GM20431 (cell line): ENCODE measurements at regions not wholly inside any gene's neighbourhood (a gene's known extent, or its start where the extent isn't known, plus 50 kb on each side); places are given as distances from the start of the nearest gene placed in this dataset.

Experiments used
- in situ Hi-C: fragments of 300-500 bp; cut with MseI, MboI; formaldehyde crosslinking; loops from one replicate; pipeline ENCODE4 v1.15.0; 2020; ENCODE audit warnings: low sequenced_read_pairs; ENCODE audit not compliant: unreplicated experiment

DNA sequence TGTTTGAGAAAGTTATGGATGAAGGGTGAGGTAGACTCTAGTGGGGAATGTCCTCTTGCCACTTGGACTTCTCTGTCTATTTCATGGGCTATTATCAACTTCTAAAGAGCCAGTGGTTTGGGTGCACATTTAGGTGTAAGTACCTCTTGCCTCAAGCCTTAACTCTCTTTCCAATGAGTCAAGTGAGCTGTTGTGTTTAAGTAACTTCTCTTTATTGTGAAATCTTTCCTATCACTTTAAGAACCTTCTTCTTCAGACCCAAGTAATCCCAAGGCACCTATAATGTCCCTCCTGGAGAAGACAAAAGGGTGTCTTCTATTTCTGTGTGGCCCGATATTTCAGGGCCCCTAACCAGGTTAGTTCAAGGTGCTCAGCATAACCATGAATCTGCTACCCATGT, 90.5 kb upstream of the VPREB1 start:
- in situ Hi-C loops, result loop anchor here (10.0 kb wide), 1 partner anchor 51 kb away; no protein-coding TSS in a partner anchor

- in situ Hi-C loops, result loop anchor here (10.0 kb wide), 1 partner anchor 53 kb away; no protein-coding TSS in a partner anchor
These were observed 93.3 kb upstream of the VPREB1 start for GRCh38 chr22:22151308-22151707.

DNA sequence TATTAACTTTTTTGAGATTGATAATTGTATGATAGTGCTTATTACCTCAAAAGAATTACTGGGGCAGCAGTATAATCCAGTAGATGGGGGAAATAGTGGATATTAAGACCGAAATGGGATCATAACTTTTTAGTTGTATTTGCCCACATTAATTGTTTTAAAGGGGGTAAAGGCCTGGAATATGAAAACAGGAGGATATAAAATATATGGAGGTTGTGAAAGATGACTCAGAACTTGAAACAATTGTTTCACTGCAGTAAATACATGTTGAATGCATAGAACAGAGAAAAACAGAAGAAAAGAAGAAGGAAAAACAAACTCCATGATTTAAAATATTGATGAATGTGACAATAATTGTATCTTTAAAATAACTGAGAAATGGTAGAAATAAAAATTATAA, 94.1 kb upstream of the VPREB1 start:
- in situ Hi-C loops, result loop anchor here (10.0 kb wide), 1 partner anchor 54 kb away; no protein-coding TSS in a partner anchor

- in situ Hi-C loops, result no loop called here
These were observed 95.7 kb upstream of the VPREB1 start for GRCh38 chr22:22148905-22149304.

- in situ Hi-C loops, result no loop called here
These were observed 99.7 kb upstream of the VPREB1 start for GRCh38 chr22:22144858-22145257.

DNA sequence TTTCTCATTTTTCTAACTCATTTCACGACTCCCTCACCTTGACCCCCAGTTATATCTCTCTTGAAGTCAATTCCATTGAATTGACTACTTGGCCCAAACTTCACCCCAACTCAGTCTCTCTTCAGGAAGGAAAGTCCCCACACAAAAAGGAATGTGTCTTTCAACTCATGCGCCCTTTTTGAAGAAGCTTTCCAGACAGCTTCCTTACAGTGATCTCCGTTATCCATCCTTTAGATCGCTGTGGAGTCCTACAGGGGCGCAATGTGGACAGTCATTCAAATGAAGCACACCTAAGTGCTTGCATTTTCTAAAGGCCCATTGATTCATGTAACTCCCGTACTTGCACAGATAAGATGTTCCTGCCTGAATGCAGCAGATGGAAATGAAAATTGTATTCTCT, 101.1 kb upstream of the VPREB1 start:
- in situ Hi-C loops, result no loop called here

GRCh38 chr22:22142661-22143060, 101.9 kb upstream of the VPREB1 start:
- in situ Hi-C loops, result no loop called here

- in situ Hi-C loops, result no loop called here
These were observed 102.6 kb upstream of the VPREB1 start for GRCh38 chr22:22141771-22142591.

GRCh38 chr22:22141031-22141430, 103.6 kb upstream of the VPREB1 start:
- in situ Hi-C loops, result no loop called here

- in situ Hi-C loops, result no loop called here
These were observed 105.2 kb upstream of the VPREB1 start for GRCh38 chr22:22139364-22139763.

- in situ Hi-C loops, result no loop called here
These were observed 105.7 kb upstream of the VPREB1 start for GRCh38 chr22:22138915-22139314.

- in situ Hi-C loops, result no loop called here
These were observed 106.7 kb upstream of the VPREB1 start for GRCh38 chr22:22137891-22138290.

- in situ Hi-C loops, result no loop called here
These were observed 110.7 kb upstream of the VPREB1 start for GRCh38 chr22:22133910-22134309.

DNA sequence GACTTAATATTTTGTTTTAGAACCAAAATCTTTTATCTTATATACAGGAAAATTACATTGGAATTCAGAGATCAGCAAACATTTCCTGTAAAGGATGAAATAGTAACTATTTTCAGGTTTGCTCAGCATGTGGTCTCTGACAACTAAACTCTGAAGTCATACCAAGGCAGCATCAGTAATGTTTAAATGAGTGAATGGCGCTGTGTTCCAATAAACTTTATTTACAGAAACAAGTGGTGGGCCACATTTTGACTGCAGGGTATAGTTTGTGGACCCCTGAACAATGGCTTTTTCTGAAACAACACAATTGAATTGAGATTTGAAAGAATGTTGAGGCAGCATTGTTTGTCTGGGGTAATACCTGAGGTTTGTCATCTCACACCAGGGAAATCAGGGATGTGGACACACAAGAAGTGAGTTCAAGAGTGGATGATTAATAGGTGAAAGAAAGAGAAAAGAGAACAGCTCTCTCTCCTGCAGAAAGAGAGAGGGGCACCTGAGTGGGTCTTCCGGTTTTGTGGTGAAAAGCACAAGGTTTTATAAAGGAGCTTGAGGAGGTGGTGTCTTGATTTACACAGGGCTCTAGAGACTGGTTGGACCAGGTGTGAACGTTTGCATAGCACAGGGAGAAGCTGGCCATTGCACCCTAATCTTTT, 113.5 kb upstream of the VPREB1 start:
- in situ Hi-C loops, result no loop called here

DNA sequence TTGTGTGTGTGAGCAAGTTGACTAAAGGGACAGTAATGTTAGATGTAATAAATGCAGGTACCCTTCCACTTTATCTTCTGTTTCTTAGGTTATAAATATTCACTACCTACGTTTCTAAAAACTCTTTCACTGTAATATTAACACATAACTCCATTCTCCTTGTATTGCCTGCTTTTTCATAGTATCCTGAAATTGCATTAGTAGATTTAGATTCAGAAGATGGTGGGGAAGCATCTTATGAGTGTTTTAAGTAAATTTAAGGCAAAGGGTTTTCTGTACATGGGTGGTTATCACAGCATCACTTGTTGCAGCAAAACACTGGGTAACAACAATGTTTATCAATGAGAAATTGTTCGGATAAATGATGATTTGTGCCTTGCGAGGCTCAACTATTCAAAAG, 115.2 kb upstream of the VPREB1 start:
- in situ Hi-C loops, result no loop called here

GRCh38 chr22:22128440-22128839, 116.1 kb upstream of the VPREB1 start:
- in situ Hi-C loops, result no loop called here

DNA sequence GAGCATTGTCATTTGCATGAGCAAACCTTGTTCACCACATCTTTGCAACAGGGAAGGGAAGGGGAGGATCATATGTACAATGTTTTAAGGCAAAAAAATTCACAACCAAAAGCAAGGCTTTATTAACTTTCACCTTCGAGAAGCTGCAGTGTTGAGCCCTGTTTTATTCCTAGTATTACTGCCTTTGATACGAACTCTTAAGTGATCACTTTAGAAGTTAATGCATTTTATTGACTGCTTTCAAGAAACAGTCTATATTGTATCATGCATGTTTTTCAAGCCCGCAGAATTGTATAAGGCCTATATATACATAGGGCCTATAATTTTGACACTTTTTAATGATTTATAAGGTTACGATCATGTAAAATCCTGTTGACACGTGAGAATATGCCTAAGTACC, 117.5 kb upstream of the VPREB1 start:
- in situ Hi-C loops, result no loop called here

DNA sequence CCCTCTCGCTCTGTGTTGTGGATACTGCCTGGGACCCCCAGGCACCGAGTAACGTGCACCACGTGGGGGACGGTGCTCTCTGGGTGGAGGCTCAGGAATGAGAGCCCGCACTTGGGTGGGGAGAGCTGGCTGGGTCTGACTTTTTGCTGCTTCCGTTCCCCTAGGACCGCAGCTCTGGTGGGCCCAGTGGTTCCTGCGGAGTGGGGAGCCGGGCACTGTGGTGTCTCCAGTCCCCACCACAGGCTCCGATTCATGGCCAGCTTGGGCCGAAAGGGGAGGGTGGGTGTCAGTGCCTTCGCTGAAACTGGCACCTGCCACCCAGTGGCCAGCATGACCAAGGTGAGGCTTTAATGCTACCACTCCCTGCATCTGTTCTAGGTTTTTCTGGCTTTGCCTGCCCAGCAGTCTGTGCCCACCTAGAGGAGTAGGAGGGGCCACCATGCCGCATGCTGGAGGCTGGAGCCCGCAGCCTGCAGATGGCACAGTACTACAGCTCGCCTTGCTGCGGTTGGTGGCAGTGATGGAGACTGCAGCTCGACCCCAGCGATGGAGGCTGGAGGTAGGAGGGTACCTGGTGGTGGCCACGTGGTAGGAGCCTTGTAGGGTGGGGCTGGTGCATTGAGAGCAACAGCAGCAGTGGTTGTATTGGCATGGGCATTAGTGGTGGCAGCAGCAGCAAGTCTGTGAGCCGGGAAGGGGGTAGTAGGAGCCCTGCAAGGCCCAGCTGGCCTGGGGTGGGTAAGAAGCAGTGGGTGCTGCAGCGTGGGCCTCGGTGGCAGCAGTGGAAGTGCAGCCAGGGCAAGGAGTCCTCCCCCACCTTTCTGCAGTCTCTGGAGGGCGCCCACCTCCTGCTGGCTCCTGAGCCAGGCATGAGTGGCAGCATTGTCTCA, 118.8 kb upstream of the VPREB1 start:
- in situ Hi-C loops, result no loop called here

GRCh38 chr22:22125028-22125578, 119.5 kb upstream of the VPREB1 start:
- in situ Hi-C loops, result no loop called here

GRCh38 chr22:22124374-22124773, 120.2 kb upstream of the VPREB1 start:
- in situ Hi-C loops, result no loop called here
